Astrocyte of the hippocampus (primary cell): ENCODE measurements at regions not wholly inside any gene's neighbourhood (a gene's known extent, or its start where the extent isn't known, plus 50 kb on each side); places are given as distances from the start of the nearest gene placed in this dataset.
"Not testable (repeated sequence)": the region's sequence is repeated elsewhere in the genome, so short reads cannot be mapped to it uniquely, and the experiment has no call there.

Experiments used
- DNase-seq: peaks from one replicate; pipeline ENCODE4 v3.0.0; 2011; ENCODE audit warnings: low read depth, low spot score

GRCh38 chr2:200101922-200102321 lies 146.5 kb downstream of the MAIP1 start:
- DNase-seq = no peak

- DNase-seq = no peak
Measured at GRCh38 chr2:200102971-200103370, 147.6 kb downstream of the MAIP1 start.

GRCh38 chr2:200104015-200104414 lies 148.6 kb downstream of the MAIP1 start:
- DNase-seq = peak; percentile 51

GRCh38 chr2:200107514-200108217 lies 152.3 kb downstream of the MAIP1 start:
- no peak for DNase-seq

GRCh38 chr2:200109421-200109820 lies 154.0 kb downstream of the MAIP1 start:
- no peak for DNase-seq

- no peak for DNase-seq
Measured at GRCh38 chr2:200110381-200110780, 155.0 kb downstream of the MAIP1 start.

GRCh38 chr2:200113016-200113799 lies 157.8 kb downstream of the MAIP1 start:
- not testable (repeated sequence) for DNase-seq

GRCh38 chr2:200119236-200119635 lies 163.9 kb downstream of the MAIP1 start:
- DNase-seq = no peak

- peak; percentile 2 for DNase-seq
Measured at GRCh38 chr2:200121931-200122330, 166.5 kb downstream of the MAIP1 start.

GRCh38 chr2:200122683-200123082 lies 167.3 kb downstream of the MAIP1 start:
- DNase-seq = no peak

GRCh38 chr2:200124665-200125368 lies 169.4 kb downstream of the MAIP1 start:
- not testable (repeated sequence) for DNase-seq

- no peak for DNase-seq
Measured at GRCh38 chr2:200125444-200126284, 170.3 kb downstream of the MAIP1 start.

- DNase-seq = not testable (repeated sequence)
Measured at GRCh38 chr2:200126285-200126670, 170.9 kb downstream of the MAIP1 start.

GRCh38 chr2:200126680-200127079 lies 171.3 kb downstream of the MAIP1 start:
- DNase-seq = not testable (repeated sequence)

GRCh38 chr2:200127848-200128247 lies 172.5 kb downstream of the MAIP1 start:
- DNase-seq = no peak

- DNase-seq = no peak
Measured at GRCh38 chr2:200128296-200128695, 172.9 kb downstream of the MAIP1 start.

GRCh38 chr2:200129721-200130462 lies 174.5 kb downstream of the MAIP1 start:
- no peak for DNase-seq

- DNase-seq = peak; percentile 14
Measured at GRCh38 chr2:200130762-200131166, 175.4 kb downstream of the MAIP1 start.

GRCh38 chr2:200131307-200131706 lies 175.2 kb upstream of the SPATS2L start:
- no peak for DNase-seq

GRCh38 chr2:200135082-200135481 lies 171.4 kb upstream of the SPATS2L start:
- DNase-seq = no peak

GRCh38 chr2:200136655-200137054 lies 169.8 kb upstream of the SPATS2L start:
- peak; percentile 22 for DNase-seq
